ENCODE measurements at regions not wholly inside any gene's neighbourhood (a gene's known extent, or its start where the extent isn't known, plus 50 kb on each side); places are given as distances from the start of the nearest gene placed in this dataset.

DNA sequence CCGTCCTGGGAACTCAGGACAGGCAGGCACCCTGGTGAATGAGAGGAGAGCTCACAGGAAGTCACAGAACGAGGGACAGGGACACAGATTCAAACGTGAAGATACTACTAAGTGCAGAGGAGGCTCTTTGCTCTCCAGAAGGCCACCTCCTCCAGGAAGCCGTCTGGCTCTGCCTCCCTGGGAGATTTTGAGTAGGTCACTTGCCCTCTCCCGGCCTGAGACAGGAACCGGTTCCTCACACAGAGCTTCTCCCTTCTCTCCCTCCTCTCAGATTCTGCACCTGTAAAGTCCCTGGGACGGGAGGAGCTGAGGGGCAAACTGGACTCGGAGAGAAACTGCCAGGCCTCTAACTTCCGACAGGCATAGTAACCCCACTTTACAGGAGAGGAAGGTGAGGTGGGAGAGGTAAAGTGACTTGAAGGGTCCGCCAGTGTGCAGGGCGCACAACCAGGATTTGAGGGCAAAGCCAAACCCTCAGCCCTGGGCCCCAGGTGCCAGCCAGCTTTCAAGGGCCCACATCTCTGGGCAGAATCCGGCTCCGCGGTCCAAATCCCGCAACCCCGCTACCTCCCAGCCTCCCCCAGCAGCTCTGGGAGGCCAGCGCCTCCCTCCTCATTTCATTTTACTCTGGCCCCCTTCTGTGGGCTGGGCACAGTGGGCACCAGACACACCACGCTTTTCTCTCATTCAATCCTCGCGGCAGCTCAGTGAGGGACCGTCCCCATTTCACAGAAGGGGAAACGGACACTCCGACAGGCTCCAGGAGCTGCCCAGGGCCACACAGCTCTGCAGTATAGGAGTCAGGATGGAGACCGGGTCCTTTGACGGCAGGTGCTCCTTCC, 150.2 kb downstream of the SMAD6 start:
- Mint-ChIP-seq H3K36me3 (no peaks in the 10 kb centered on the region), H3K4me3 (no peak overlapping the region), H3K27ac (no peak overlapping the region), H3K4me1 (ENCODE audit: low read depth in 2 of 2) (peaks cover 4 to 5% of the 10 kb centered on the region in 2 donors), H3K27me3 (peaks cover 9 to 13% of the 10 kb centered on the region in 2 donors), H3K9me3 (no peaks in the 10 kb centered on the region)
- no peak for DNase-seq (ENCODE audit: low spot score)
- no peak for ATAC-seq

DNA sequence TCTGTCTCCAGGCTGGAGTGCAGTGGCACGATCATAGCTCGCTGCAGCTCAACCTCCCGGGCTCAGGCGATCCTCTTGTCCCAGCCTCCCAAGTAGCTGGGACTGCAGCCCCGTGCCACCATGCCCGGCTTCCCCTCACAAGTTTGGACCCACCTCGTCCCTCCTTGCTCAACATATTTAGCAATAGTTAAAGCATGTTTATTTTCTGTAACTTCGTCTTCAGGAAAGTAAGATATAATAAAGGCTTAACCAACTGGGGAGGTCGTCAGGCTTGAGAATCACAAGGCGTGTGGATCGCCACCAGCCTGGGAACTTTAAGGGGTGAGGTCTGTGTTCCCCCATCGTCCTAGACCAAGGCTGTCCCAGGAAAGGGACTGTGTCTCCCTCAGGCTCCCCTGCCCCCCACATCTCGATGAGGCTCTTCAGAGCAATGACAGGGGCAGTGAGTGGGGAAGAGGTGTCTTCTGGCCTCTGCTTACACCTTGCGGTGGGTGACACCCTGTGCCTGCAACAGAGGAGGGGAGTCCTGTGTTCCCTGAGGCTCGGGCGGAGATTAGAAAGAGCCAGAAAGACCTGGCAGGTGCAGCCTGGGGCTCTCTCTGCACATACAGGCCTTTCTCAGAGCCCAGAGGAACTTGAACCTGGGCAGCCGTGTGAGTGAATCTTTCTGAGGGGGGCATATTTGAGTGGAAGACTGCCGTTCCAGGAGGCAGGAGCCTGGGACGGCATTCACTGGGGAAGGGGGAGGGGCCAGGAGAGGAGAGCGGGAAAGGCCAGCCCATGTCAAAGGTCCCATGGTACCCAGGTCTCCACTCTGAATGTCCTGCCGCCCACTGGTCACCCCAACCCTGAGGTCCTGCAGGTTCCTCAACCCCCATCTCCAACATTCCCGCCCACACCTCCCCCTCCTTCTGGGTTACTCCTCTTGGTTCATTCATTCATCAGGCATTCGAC, 152.3 kb downstream of the SMAD6 start:
- Mint-ChIP-seq H3K27me3 (peaks cover 12 to 17% of the 10 kb centered on the region in 2 donors), H3K4me1 (ENCODE audit: low read depth in 2 of 2) (peaks cover 4 to 5% of the 10 kb centered on the region in 2 donors), H3K4me3 (no peak overlapping the region), H3K9me3 (no peaks in the 10 kb centered on the region), H3K27ac (no peak overlapping the region), H3K36me3 (no peaks in the 10 kb centered on the region)
- no peak for DNase-seq (ENCODE audit: low spot score)
- ATAC-seq = no peak

DNA sequence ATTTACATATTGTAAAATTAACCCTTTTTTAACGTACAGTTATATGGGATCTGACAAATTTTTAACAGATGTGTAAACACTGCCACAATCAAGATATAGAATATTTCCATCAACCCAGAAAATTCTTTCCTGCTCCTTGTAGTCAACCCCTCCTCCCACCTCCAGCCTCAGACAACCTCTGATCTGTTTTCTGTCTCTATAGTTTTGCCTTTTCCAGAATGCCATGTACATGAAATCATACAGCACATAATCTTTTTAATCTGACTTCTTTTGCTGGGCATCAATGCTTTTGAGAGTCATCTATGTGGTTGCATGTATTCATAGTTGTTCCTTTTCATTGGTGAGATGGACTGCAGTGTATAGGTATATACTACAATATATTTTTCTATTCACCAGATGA, 153.0 kb downstream of the SMAD6 start:
- H3K27ac Mint-ChIP-seq = no peak overlapping the region
- ATAC-seq (no peak), DNase-seq (ENCODE audit: low spot score) (no peak)
- no peaks in the 10 kb centered on the region for H3K36me3 Mint-ChIP-seq
- no peak overlapping the region for H3K4me3 Mint-ChIP-seq
- H3K9me3 Mint-ChIP-seq = no peaks in the 10 kb centered on the region
- H3K27me3 Mint-ChIP-seq = peaks cover 16 to 24% of the 10 kb centered on the region in 2 donors
- H3K4me1 Mint-ChIP-seq (ENCODE audit: low read depth in 2 of 2) = peaks cover 4 to 5% of the 10 kb centered on the region in 2 donors

DNA sequence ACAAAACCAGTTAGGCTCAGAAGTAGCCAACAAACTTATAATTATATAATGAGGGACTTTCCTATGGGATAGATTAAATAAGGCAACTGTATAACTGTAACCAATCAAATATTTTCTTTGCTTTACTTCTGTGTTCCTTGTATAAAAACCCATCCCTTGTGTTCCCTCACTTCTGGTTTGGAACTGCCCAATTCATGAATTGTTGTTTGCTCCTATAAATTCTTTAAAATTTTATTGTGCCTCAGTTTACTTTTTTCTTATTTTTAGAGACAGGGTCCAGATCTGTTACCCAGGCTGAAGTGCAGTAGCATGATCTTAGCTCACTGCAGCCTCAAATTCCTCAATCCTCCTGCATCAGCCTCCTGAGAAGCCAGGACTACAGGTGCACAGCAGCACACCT, 155.7 kb downstream of the SMAD6 start:
- Mint-ChIP-seq H3K4me3 (no peak overlapping the region), H3K27me3 (peaks cover 20 to 25% of the 10 kb centered on the region in 2 donors), H3K36me3 (no peaks in the 10 kb centered on the region), H3K27ac (no peak overlapping the region), H3K9me3 (no peaks in the 10 kb centered on the region), H3K4me1 (ENCODE audit: low read depth in 2 of 2) (peaks cover 0 to 1% of the 10 kb centered on the region in 2 donors)
- no peak for DNase-seq (ENCODE audit: low spot score)
- ATAC-seq = no peak

DNA sequence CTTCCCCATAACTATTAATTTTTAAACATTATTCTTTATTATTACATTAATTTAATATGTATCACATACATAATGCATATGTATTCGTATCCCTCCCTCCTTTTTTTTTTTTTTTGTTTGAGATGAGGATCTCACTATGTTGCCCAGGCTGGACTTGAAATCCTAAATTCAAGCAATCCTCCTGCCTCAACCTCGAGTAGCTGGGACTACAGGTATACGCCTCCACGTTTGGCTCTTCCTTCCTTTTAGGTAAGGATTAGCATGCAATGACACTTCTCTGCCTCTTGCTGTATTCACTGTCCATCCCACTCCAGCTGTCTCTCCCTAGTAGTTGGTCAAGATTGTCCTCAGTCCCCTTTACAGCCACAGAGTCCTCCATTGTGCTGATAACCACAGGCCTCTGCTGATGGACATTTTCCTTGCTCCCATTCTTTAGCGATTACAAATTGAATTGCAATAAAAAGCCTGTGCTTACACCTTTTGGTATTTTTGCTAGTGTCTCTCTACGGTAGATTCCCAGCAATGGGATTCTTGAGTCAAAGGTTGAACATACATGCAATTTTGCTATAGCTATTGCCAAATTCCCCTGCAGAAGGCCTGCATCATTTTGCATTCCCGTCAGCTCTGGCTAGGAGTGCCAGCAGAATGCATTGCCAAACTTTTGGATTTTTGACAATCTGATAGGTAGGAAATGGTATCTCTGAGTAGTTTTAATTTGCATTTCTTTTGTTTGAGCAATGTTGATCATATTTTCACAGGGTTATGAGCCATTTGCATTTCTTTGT, 156.6 kb downstream of the SMAD6 start:
- Mint-ChIP-seq H3K36me3 (no peaks in the 10 kb centered on the region), H3K27me3 (peaks cover 22 to 25% of the 10 kb centered on the region in 2 donors), H3K4me3 (no peak overlapping the region), H3K27ac (no peak overlapping the region), H3K4me1 (ENCODE audit: low read depth in 2 of 2) (peaks cover 0 to 4% of the 10 kb centered on the region in 2 donors), H3K9me3 (no peaks in the 10 kb centered on the region)
- ATAC-seq (no peak), DNase-seq (ENCODE audit: low spot score) (no peak)

DNA sequence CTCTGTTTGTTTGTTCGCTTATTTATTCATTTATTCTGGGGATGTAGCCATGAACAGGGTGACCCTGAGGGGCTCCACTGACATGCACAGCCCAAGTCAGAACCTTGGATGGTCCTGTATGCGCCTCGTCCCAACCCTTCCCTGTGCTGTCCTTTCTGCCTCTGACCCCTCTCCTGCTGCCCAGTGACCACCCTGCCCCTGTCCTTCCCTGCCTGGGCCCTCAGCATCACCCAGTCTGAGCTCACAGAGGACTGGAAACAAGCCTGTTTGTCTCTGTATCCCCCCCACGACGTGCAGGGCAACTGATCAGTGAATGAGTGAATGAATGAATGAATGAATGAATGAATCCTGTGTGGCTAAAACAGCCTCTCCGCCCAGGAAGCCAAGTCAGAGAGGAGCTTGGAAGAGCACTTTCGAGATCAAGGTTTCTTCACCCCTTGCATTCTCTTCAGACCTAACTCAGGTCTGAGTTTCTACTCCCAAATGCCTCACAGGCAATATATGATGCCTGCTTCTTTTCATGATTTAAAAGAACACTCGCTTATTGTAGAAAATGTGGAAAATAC, 157.7 kb downstream of the SMAD6 start:
- Mint-ChIP-seq H3K27ac (no peak overlapping the region), H3K36me3 (no peaks in the 10 kb centered on the region), H3K9me3 (no peaks in the 10 kb centered on the region), H3K4me1 (ENCODE audit: low read depth in 2 of 2) (peaks cover 0 to 4% of the 10 kb centered on the region in 2 donors), H3K4me3 (no peak overlapping the region), H3K27me3 (peaks cover 16 to 25% of the 10 kb centered on the region in 2 donors)
- no peak for DNase-seq (ENCODE audit: low spot score)
- no peak for ATAC-seq

DNA sequence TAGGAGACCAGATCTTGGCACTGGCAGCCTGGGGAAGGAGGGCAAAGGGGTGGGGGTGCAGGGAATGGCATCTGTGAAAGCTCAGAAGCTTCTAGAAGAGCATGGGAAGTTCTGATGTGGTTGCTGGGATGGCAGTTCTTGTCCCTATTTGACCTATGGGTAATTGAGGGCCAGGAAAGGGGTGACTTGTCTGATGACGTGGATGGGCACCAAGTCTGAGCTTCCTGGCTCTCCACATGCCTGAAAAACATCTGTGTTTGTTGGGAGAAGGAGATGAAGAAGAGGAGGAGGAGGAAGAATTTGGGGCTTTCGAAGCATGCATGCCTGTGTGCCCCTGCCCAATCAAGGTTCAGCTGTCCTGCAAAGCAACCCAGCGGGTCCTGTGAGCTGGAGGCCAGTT, 158.8 kb downstream of the SMAD6 start:
- no peak overlapping the region for H3K4me3 Mint-ChIP-seq
- ATAC-seq = no peak
- H3K9me3 Mint-ChIP-seq = no peaks in the 10 kb centered on the region
- no peak overlapping the region for H3K27ac Mint-ChIP-seq
- no peaks in the 10 kb centered on the region for H3K36me3 Mint-ChIP-seq
- peaks cover 0 to 4% of the 10 kb centered on the region in 2 donors for H3K4me1 Mint-ChIP-seq (ENCODE audit: low read depth in 2 of 2)
- no peak for DNase-seq (ENCODE audit: low spot score)
- peaks cover 16 to 17% of the 10 kb centered on the region in 2 donors for H3K27me3 Mint-ChIP-seq

DNA sequence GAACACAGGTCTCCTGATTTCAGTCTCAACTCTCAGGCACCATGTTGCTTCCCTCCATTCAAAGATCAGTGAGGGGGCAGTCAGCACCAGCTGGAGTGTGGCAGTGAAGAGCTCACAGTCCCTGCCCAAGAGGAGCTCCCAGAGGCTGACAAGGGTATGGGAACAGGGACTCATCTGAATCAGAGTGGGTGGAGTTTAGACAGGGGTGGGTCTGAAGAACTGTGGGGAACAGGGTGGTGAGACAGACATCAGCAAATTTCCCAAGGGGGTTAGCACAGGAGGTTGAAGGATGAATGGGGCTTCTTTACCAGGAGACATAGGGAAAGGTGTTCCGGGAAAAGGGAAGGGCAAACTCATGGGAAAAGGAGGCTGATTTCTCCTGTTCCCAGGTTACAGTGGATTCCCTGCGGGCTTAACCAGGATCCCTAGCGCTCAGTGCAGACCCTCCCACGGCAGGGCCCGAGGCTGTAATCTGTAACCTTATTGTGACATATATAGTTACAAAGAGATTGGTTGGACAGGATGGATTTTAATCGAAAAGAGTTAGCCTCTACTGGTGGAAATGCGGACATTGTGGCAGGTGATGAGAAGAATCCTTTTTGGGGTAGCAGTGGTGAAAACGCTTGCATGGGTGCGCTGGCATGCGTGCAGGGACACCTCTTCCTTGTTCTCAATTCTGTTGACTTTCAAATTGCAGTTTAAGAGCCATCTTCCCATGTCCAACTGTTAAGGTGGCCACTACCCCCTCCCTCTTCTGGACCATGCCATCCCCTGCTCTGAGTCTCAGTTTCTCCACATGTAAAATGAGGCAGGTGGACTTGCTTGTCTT, 160.3 kb downstream of the SMAD6 start:
- ATAC-seq (no peak), DNase-seq (ENCODE audit: low spot score) (no peak)
- Mint-ChIP-seq H3K36me3 (no peaks in the 10 kb centered on the region), H3K9me3 (no peaks in the 10 kb centered on the region), H3K4me1 (ENCODE audit: low read depth in 2 of 2) (peaks cover 0 to 4% of the 10 kb centered on the region in 2 donors), H3K4me3 (no peak overlapping the region), H3K27me3 (peaks cover 12 to 22% of the 10 kb centered on the region in 2 donors), H3K27ac (no peak overlapping the region)

DNA sequence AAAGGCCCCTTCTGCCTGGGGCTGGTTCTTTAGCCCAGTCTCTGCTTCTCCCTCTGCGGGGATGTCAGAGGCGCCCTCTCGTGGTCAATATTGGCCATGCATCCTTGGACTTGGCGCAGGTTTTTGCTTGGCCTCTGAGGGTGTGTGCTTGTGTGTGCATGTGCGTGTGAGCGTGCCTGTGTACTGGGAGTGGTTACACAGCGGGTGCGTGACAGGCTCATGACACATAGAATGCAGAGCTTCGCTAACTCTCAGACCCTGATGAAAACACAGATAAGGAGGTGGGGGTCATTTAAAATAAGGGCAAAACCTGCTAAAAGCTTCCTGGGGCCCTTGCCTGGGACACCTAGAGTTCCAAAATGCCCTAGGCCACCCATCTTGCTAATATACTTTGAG, 160.9 kb downstream of the SMAD6 start:
- Mint-ChIP-seq H3K27me3 (peaks cover 15 to 23% of the 10 kb centered on the region in 2 donors), H3K4me1 (ENCODE audit: low read depth in 2 of 2) (peaks cover 0 to 4% of the 10 kb centered on the region in 2 donors), H3K27ac (no peak overlapping the region), H3K4me3 (no peak overlapping the region), H3K9me3 (no peaks in the 10 kb centered on the region), H3K36me3 (no peaks in the 10 kb centered on the region)
- DNase-seq (ENCODE audit: low spot score) = peak; percentile 70
- ATAC-seq = peak; percentile 70 to 75

DNA sequence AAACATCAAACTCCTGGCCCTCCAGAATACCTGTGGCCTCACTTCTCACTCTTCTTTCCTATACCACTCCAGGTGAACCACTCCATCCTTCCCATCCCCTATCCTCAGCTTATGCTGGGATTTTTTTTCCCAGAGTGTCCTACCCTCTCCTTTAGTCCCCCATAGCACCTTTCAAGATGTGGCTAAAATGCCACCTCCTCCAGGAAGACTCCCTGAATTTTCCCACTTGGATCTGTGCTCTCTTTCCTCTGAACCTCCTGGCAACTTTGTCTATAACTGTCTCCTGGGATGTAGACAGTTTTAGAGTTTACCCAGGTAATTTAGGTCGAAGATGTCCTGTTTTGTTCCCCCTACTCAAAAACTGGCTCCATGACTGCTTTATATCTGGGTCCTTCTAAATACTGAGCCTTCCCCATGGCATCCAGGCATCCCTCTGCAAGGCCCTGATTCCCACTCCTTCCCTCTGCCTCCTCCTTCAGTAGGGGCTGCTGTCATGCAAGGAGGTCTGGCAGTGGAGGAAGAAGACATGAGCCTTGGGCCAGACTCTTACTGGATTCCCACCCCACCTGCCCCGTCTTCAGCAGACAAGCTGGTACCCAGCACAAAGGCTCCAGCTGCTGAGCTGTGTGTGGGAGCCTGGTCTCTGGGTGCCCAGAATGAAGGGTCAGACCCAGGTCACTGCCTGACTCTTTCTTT, 161.5 kb downstream of the SMAD6 start:
- Mint-ChIP-seq H3K27ac (no peak overlapping the region), H3K4me1 (ENCODE audit: low read depth in 2 of 2) (peaks cover 0 to 4% of the 10 kb centered on the region in 2 donors), H3K27me3 (peaks cover 21 to 26% of the 10 kb centered on the region in 2 donors), H3K4me3 (no peak overlapping the region), H3K36me3 (no peaks in the 10 kb centered on the region), H3K9me3 (no peaks in the 10 kb centered on the region)
- DNase-seq (ENCODE audit: low spot score) (no peak), ATAC-seq (no peak)

DNA sequence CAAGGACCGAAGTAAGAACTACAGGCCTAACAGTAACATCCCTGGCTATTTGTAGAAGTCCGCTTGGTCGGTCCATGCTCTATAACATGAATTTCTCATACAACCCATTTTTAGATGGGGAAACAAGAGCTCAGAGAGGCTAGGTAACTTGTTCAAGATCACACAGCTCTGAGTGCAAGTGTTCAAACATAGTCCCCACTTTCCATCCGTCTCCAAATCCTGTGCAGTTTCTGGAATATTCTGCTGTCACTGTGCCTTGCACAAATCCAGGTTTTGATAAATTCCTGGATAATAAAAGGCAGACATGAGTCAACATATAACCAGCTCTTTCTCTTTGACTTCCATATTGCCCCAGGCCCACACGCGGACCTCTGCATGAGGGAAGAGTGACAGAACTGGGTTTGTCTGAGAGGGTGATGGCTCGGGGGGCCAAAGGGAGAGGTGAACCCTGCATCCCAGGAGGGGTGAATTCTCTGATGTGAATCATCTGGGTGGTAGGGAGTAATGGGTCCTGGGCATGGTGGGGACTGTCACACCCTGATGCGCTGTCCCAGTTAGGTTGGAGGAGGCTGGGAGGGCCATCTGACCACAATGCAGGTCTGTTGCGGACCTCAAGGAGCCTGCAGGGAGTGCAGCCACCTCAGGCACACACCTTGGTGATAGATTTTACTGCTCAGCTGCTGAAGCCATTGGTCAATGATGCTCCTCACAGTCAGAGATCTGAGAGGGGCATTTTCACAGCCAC, 162.2 kb downstream of the SMAD6 start:
- DNase-seq (ENCODE audit: low spot score) = no peak
- peak in 1 of 2 donors; percentile 8 for ATAC-seq
- Mint-ChIP-seq H3K36me3 (no peaks in the 10 kb centered on the region), H3K27me3 (peaks cover 28 to 30% of the 10 kb centered on the region in 2 donors), H3K4me3 (no peak overlapping the region), H3K27ac (no peak overlapping the region), H3K9me3 (no peaks in the 10 kb centered on the region), H3K4me1 (ENCODE audit: low read depth in 2 of 2) (peaks cover 0 to 4% of the 10 kb centered on the region in 2 donors)
